ENCODE measurements at regions not wholly inside any gene's neighbourhood (a gene's known extent, or its start where the extent isn't known, plus 50 kb on each side); places are given as distances from the start of the nearest gene placed in this dataset.
"Not testable (repeated sequence)": the region's sequence is repeated elsewhere in the genome, so short reads cannot be mapped to it uniquely, and the experiment has no call there.

DNA sequence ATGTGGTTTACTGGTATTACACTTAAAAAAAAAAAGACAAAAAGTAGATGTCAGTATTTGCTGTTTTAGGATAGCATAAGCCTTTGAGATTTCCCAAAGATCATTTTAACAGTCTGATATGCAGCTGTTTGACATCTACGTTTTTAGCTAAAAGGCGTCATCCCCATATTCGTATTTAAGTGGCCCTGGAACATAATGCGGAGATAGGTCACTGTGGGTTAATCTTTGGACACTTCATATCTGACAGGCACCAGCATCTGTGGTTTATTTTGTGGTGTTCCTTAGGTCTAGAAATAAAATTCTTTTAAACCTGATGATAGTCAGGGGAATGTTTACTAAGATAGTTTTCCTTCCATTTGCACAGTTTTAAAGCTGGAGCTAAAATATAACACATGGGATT, 313.7 kb downstream of the SOX4 start:
- peak in 1 of 3 donors; percentile 20 for DNase-seq (ENCODE audit: low read depth in 2 of 3, low spot score in 2 of 3)

GRCh38 chr6:21908161-21908848, 314.8 kb downstream of the SOX4 start:
- no peak for DNase-seq (ENCODE audit: low read depth in 2 of 3, low spot score in 2 of 3)

DNA sequence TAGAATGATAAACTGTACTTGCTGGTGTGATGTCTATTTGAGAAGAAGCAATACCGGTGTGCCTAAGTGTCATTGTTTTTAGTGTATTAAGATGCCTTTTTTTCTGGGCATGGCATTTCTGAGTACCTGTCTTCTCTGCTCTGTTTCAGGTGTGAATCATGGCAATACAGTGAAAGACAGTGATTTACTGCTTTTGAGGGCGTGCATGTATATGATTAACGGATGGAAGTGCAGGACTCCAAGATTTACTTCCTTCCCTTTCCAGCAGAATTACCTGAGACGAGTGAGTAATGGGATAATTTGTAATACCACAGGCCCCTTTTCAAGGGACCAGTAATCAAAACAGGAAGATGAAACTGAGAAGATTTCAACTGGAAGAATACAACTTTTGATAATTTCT, 315.8 kb downstream of the SOX4 start:
- no peak for DNase-seq (ENCODE audit: low read depth in 2 of 3, low spot score in 2 of 3)

DNA sequence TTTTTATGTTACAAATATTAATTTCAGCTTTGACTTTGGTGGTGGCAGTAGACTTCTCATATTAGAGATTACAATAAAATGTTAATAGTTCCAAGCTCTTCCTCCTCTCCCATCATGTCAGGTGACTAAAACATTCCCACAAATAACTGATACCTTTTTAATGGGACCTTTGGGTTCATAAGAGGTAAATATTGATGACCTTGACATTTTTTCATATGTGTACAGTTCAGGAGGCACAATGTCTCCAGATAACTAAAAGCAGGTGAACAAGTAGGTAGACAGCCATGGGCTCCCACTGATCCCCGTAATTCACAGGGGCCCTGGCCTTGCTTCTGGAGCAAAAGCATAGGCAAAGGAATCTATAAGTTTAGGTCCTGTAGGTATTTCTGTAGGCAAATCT, 317.7 kb downstream of the SOX4 start:
- no peak for DNase-seq (ENCODE audit: low read depth in 2 of 3, low spot score in 2 of 3)

DNA sequence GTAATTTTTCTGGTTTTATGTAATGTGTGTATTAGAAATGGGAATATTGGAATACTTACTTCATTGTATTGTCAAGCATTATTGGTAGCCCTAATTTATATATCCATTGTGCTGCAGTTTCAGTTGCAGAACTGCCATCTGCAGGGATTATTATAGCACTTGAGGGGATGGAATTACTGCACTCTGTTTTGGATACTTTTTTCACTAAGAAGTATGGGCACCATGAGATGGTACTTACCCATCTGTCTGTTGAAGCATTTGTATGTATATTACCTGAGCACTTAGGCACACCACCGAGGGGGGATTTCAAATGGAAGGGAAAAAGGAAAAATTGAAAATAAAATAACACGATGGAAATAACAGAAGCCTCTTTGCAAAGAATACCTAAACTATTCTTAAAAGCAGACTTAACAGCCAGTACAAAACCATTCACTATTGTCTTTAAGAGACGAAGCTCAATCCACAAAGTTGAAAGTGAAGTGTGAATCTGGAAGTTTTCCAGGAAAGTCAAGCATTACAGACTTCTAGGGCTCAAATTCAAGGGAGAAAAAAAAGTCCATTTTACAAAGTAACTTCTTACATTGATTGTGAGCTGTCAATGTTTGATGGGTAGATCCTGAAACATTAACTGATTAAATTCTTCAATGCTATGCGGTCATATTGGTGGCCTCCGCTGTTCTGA, 318.7 kb downstream of the SOX4 start:
- no peak for DNase-seq (ENCODE audit: low read depth in 2 of 3, low spot score in 2 of 3)

DNA sequence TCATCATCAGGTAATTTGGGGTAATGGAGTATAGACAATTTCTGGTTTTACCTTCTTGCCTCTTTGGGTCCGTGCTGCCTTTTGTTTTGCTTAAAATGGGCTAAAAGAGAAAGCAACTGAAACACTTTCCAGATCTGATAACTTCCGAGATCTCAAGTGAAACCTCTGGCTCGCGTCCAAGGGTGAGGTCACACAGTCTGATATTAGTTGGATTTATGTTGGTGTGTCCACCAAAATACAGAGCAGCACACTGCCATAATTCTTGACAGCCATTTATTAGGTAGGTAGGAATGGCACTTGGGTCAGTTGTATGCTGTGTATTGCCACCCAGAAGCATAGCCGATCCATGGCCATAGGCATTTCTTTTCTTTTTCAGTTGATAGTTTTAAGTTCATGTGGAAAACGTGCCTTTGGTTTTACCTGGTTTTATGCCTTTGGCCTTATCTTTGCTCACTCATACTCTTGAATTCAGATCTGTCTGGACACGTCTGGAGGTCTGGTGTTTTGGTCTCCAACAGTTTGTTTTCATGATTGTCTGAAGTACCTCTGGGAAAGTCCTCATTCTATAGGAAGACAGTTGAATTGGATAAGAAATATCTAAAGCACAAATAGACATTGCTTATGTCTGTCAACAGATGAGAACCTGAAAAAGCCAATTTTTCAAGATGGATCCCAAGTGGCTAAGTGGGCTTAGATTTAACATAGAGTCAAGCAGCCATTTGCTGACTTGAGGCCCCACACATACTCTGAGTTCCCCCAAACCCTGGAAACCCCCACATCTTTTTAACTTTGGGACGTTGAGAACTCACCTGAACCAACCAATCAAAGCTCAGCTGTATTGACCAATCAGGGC, 320.8 kb downstream of the SOX4 start:
- DNase-seq (ENCODE audit: low read depth in 2 of 3, low spot score in 2 of 3), result peak in 2 of 3 donors; percentile 82 to 96

- peak in 1 of 3 donors; percentile 11 for DNase-seq (ENCODE audit: low read depth in 2 of 3, low spot score in 2 of 3)
Observed at GRCh38 chr6:21915707-21916260, 322.2 kb downstream of the SOX4 start.

DNA sequence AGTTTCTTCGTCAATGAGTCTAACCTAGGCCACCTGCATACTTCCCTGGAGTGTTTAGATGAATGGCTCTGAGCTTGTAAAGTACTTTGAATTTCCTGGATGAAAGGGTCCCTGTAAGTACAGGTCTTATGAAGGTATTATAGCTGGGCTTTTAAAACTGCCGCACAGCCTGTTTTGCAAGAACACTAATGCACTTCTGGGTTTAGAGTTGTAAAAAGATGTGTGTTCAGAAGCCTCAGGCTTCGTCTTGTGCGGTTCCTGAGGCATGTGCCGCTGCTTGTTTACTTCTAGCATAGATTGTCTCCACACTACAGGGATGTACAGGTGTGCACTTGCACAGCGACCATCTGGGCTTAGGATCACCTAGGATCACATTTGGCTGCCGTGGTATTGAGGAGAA, 324.5 kb downstream of the SOX4 start:
- no peak for DNase-seq (ENCODE audit: low read depth in 2 of 3, low spot score in 2 of 3)

- DNase-seq (ENCODE audit: low read depth in 2 of 3, low spot score in 2 of 3), result no peak
Observed at GRCh38 chr6:21918666-21919065, 325.1 kb downstream of the SOX4 start.

DNA sequence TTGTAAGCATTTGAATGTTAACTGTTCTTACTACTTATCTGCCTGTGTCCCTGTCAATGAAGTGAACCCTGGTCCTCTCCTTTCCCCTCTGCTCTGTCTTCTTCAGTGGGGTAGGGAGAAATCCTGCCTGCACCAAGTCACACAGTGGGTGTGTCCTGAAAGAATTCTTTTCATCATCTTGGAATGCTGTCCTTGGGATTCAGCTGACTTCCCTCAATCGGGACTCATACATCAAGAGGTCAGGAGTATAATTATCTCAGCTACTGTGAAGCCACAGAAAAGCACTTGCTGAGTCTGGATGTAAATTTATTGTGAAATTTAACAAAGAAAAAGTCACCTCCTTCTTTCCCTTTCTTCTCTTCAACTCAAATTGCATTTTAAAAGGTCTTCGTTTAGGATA, 328.5 kb downstream of the SOX4 start:
- no peak for DNase-seq (ENCODE audit: low read depth in 2 of 3, low spot score in 2 of 3)

DNA sequence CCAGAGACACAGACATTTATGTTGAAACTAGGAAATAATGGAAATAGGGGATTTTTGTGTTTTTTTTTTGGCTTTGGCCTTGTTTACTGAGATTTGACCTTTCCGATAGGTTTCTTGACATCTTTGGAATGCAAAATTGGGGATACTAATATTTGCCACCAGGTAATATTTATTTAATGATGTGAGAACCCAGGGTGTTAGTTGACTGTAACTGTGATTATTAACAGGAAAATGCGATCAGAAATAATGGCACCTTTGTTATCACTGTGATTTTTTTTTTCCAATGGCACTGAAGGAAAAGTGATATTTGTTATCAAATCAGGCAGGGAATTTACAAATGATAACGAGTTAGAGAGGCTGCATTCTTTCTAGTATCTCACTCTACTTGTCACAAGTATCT, 330.5 kb downstream of the SOX4 start:
- DNase-seq (ENCODE audit: low read depth in 2 of 3, low spot score in 2 of 3), result no peak

- DNase-seq (ENCODE audit: low read depth in 2 of 3, low spot score in 2 of 3), result no peak
Observed at GRCh38 chr6:21928827-21929226, 335.3 kb downstream of the SOX4 start.

- no peak for DNase-seq (ENCODE audit: low read depth in 2 of 3, low spot score in 2 of 3)
Observed at GRCh38 chr6:21931641-21932335, 338.2 kb downstream of the SOX4 start.

DNA sequence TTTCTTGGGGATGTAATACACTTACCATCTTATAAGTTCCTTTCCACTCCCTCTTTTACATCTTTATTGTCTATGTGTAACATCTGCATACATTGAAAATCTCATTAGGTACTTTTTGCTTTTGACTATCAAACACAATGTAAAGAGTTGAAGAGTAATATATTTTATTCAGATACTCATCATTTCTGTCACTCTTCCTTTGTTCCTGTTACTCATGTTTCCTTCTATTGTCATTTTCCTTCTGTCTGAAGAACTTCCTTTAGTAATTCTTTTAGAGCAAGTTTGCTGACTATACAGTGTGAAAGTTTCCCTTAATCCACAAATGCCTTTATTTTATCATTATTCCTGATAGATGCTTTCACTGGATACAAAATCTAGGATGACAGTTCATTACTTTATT, 339.8 kb downstream of the SOX4 start:
- DNase-seq (ENCODE audit: low read depth in 2 of 3, low spot score in 2 of 3), result no peak

DNA sequence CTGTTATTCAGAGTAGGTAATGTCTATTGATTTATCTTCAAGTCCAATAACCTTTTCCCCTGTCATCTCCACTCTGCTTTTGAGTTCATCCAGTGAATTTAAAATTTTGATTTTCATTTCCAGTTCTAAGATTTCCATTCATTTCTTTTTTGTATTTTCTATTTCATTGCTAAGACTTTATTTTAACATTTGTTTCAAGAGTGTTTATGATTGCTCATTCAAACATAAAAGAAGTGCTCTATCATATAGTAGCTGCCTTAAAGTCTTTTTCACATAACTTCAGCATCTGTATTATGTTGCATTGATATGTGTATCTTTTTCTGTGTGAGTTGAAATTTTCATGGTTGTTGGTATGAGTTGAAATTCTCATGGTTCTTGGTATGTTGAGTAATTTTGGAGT, 341.6 kb downstream of the SOX4 start:
- DNase-seq (ENCODE audit: low read depth in 2 of 3, low spot score in 2 of 3), result no peak

- peak in 1 of 3 donors; percentile 18 for DNase-seq (ENCODE audit: low read depth in 2 of 3, low spot score in 2 of 3)
Observed at GRCh38 chr6:21935561-21936028, 342.0 kb downstream of the SOX4 start.

DNA sequence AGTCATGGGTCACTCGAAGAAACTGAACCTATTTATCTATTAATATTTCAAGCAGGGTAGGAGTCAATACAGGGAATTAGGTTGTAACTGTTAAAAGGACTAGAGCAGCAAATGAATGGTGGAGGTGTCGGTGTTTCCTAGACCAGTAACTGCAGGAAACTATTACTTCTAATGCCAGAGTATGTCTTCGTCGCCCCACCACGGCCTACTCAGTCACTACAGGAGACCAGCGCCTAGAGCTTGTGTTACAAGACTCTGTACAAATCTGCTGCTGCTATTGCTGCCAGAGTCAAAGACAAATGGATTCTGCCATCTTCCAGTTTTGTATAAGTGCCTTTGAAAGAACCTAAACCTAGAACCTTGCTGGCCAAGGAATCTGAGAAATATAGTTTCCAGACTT, 343.9 kb downstream of the SOX4 start:
- DNase-seq (ENCODE audit: low read depth in 2 of 3, low spot score in 2 of 3), result no peak

- not testable (repeated sequence) for DNase-seq (ENCODE audit: low read depth in 2 of 3, low spot score in 2 of 3)
Observed at GRCh38 chr6:21939066-21939465, 345.5 kb downstream of the SOX4 start.

- DNase-seq (ENCODE audit: low read depth in 2 of 3, low spot score in 2 of 3), result no peak
Observed at GRCh38 chr6:21941926-21942325, 348.4 kb downstream of the SOX4 start.

DNA sequence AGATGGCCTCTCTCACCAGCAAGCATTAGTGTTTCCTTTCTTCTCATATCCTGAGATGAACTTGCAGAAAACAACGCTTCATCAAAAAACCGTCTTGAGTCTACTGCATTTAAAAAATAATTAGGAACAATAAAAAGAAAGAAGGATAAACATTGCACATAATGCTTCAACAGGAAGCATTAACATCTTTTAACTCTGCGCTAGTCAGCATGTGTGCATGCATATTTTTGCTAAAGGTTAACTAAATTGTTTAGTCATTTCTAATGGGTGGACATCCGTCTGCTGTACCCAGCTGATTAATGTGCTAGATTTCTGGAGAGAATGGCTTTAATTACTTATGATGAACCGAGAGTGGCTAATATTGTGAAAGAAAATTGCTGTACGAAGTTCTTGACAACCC, 349.3 kb downstream of the SOX4 start:
- DNase-seq (ENCODE audit: low read depth in 2 of 3, low spot score in 2 of 3), result no peak

Measured in hematopoietic multipotent progenitor cell (in vitro differentiated cells).